ENCODE measurements at regions not wholly inside any gene's neighbourhood (a gene's known extent, or its start where the extent isn't known, plus 50 kb on each side); places are given as distances from the start of the nearest gene placed in this dataset.

DNA sequence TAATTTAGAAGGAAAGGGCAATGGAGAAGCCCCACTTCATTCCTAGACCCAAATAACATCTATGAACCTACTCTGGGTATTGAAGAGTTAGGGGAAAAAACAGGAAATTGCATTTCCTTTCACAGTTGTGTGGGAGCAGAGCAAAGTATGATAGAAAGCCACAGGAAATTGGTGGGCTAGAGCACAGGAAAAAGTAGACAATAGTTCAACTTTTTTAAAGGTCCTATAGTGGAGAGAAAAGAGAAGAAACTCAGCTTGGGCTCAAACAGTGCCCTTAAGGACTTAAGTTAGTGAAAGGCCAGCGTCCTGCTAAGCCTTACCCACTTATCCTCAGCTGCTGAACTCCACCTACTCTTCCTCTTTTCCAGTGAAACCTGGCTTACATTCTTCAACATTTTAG is 258.1 kb downstream of the DPY19L2 start:
- TF ChIP-seq POLR2A (IDR thresholded peaks at IDR 0.05; ENCODE audit: low read length) = no peak
- TF ChIP-seq GATA1 (IDR thresholded peaks at IDR 0.05; ENCODE audit: low read depth, low read length) = no peak

Measured in erythroblast (primary cell).